Right lobe of liver (tissue), 4 donors: ENCODE measurements at regions not wholly inside any gene's neighbourhood (a gene's known extent, or its start where the extent isn't known, plus 50 kb on each side); places are given as distances from the start of the nearest gene placed in this dataset.

Experiments
- POLR2A ChIP-seq: fragments of 450-650 bp; IDR thresholded peaks from one replicate; pipeline ENCODE4 v1.6.1; 2017; ENCODE audit warnings: antibody characterized with exemption, mild to moderate bottlenecking
- TF ChIP-seq, protein P1 (sequence below), 4 donors: fragments of 200-600 bp in 3 of 4; fragments of 450-650 bp in 1 of 4; IDR thresholded peaks; one replicate each; pipeline versions ENCODE4 v1.5.1 to v1.8.0; 2016 to 2022; ENCODE audit warnings: antibody characterized with exemption in 4 of 4, mild to moderate bottlenecking in 2 of 4
- donor health status: DM: no; HTN: no; CAD: no.
- donor health status: DM: no; HTN: no; CAD: no.
- donor health status: DM: no; HTN: yes; CAD: no.

DNA sequence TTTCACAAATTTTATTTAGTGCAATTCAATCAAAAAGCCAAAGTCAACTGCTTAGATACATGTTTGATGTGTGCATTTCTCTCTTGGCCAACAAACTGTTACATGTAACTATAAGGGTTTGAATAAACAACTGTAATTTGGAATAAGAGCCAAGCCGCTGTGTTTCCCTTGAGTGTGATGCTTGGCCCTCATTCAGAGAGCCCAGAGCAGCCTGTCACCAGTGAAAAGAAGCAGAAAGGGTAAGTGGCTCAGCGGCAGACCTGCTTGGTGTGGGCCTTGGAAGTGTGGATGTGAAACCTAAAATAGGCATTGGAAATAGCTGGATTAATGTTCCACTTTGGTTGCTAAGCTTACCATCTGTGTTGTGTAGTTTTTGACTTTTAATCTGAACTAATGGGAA is 924.6 kb downstream of the OLFM4 start:
- TF ChIP-seq, protein P1, sequence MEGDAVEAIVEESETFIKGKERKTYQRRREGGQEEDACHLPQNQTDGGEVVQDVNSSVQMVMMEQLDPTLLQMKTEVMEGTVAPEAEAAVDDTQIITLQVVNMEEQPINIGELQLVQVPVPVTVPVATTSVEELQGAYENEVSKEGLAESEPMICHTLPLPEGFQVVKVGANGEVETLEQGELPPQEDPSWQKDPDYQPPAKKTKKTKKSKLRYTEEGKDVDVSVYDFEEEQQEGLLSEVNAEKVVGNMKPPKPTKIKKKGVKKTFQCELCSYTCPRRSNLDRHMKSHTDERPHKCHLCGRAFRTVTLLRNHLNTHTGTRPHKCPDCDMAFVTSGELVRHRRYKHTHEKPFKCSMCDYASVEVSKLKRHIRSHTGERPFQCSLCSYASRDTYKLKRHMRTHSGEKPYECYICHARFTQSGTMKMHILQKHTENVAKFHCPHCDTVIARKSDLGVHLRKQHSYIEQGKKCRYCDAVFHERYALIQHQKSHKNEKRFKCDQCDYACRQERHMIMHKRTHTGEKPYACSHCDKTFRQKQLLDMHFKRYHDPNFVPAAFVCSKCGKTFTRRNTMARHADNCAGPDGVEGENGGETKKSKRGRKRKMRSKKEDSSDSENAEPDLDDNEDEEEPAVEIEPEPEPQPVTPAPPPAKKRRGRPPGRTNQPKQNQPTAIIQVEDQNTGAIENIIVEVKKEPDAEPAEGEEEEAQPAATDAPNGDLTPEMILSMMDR (IDR thresholded peaks at IDR 0.05): no peak
- TF ChIP-seq POLR2A: no peak
